HEK293 (cell line): ENCODE measurements at regions not wholly inside any gene's neighbourhood (a gene's known extent, or its start where the extent isn't known, plus 50 kb on each side); places are given as distances from the start of the nearest gene placed in this dataset.

Experiments
- RBAK ChIP-seq: fragments of 450-650 bp; formaldehyde crosslinking; IDR thresholded peaks from 2 replicates; pipeline ENCODE4 v1.5.1; 2016; ENCODE audit warnings: missing biosample characterization, missing genetic modification characterization
- ZNF324 ChIP-seq: fragments of 450-650 bp; formaldehyde crosslinking; IDR thresholded peaks from 2 replicates; pipeline ENCODE4 v1.5.1; 2016; ENCODE audit warnings: missing biosample characterization, missing genetic modification characterization
- ZNF335 ChIP-seq: fragments of 450-650 bp; formaldehyde crosslinking; conservative IDR thresholded peaks from 2 replicates; pipeline ENCODE4 v1.5.1; 2016; ENCODE audit warnings: missing biosample characterization, missing genetic modification characterization
- ZNF473 ChIP-seq: fragments of 450-650 bp; formaldehyde crosslinking; IDR thresholded peaks from 2 replicates; pipeline ENCODE4 v1.5.1; 2017; ENCODE audit warnings: missing biosample characterization, missing genetic modification characterization
- ZSCAN30 ChIP-seq: fragments of 450-650 bp; IDR thresholded peaks from 2 replicates; pipeline ENCODE4 v1.5.1; 2018; ENCODE audit warnings: missing biosample characterization, mild to moderate bottlenecking, missing genetic modification characterization, moderate library complexity
- TF ChIP-seq, protein P1 (sequence below): fragments of 450-650 bp; formaldehyde crosslinking; IDR thresholded peaks from 2 replicates; pipeline ENCODE4 v1.5.1; 2016; ENCODE audit warnings: missing biosample characterization, missing genetic modification characterization
- TF ChIP-seq, protein P2 (sequence below): fragments of 450-650 bp; formaldehyde crosslinking; IDR thresholded peaks from 2 replicates; pipeline ENCODE4 v1.5.1; 2016; ENCODE audit warnings: missing biosample characterization, missing genetic modification characterization, borderline replicate concordance
- TF ChIP-seq, protein P3 (sequence below): IDR thresholded peaks from 2 replicates; pipeline ENCODE4 v1.6.1; 2011; ENCODE audit warnings: mild to moderate bottlenecking, low read depth, low read length, borderline replicate concordance

DNA sequence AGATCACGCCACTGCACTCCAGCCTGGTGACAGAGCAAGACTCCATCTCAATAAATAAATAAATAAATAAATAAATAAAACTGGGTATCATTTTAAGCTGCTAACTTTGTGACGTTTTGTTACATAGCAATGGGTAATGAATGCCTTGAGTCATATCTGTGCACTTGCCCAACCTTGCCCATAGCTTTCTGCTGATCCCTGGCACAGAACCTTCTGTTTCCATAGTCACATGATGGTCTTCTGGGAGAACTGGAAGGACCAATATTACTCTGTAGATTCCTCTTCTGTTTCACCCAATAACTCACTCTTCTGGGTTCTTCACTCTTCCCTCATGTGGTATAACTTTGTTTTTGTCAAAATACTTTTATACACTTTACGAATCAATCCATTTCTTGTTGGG, 140.8 kb downstream of the SCARB1 start:
- TF ChIP-seq, protein P1, sequence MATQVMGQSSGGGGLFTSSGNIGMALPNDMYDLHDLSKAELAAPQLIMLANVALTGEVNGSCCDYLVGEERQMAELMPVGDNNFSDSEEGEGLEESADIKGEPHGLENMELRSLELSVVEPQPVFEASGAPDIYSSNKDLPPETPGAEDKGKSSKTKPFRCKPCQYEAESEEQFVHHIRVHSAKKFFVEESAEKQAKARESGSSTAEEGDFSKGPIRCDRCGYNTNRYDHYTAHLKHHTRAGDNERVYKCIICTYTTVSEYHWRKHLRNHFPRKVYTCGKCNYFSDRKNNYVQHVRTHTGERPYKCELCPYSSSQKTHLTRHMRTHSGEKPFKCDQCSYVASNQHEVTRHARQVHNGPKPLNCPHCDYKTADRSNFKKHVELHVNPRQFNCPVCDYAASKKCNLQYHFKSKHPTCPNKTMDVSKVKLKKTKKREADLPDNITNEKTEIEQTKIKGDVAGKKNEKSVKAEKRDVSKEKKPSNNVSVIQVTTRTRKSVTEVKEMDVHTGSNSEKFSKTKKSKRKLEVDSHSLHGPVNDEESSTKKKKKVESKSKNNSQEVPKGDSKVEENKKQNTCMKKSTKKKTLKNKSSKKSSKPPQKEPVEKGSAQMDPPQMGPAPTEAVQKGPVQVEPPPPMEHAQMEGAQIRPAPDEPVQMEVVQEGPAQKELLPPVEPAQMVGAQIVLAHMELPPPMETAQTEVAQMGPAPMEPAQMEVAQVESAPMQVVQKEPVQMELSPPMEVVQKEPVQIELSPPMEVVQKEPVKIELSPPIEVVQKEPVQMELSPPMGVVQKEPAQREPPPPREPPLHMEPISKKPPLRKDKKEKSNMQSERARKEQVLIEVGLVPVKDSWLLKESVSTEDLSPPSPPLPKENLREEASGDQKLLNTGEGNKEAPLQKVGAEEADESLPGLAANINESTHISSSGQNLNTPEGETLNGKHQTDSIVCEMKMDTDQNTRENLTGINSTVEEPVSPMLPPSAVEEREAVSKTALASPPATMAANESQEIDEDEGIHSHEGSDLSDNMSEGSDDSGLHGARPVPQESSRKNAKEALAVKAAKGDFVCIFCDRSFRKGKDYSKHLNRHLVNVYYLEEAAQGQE = no peak
- TF ChIP-seq ZNF324 (tag by site-specific recombination) (no peak), ZNF335 (tag by site-specific recombination) (no peak), ZNF473 (tag by site-specific recombination) (no peak), ZSCAN30 (no peak), RBAK (tag by site-specific recombination) (no peak)
- TF ChIP-seq, protein P2, sequence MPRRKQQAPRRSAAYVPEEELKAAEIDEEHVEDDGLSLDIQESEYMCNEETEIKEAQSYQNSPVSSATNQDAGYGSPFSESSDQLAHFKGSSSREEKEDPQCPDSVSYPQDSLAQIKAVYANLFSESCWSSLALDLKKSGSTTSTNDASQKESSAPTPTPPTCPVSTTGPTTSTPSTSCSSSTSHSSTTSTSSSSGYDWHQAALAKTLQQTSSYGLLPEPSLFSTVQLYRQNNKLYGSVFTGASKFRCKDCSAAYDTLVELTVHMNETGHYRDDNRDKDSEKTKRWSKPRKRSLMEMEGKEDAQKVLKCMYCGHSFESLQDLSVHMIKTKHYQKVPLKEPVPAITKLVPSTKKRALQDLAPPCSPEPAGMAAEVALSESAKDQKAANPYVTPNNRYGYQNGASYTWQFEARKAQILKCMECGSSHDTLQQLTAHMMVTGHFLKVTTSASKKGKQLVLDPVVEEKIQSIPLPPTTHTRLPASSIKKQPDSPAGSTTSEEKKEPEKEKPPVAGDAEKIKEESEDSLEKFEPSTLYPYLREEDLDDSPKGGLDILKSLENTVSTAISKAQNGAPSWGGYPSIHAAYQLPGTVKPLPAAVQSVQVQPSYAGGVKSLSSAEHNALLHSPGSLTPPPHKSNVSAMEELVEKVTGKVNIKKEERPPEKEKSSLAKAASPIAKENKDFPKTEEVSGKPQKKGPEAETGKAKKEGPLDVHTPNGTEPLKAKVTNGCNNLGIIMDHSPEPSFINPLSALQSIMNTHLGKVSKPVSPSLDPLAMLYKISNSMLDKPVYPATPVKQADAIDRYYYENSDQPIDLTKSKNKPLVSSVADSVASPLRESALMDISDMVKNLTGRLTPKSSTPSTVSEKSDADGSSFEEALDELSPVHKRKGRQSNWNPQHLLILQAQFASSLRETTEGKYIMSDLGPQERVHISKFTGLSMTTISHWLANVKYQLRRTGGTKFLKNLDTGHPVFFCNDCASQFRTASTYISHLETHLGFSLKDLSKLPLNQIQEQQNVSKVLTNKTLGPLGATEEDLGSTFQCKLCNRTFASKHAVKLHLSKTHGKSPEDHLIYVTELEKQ = no peak
- TF ChIP-seq, protein P3, sequence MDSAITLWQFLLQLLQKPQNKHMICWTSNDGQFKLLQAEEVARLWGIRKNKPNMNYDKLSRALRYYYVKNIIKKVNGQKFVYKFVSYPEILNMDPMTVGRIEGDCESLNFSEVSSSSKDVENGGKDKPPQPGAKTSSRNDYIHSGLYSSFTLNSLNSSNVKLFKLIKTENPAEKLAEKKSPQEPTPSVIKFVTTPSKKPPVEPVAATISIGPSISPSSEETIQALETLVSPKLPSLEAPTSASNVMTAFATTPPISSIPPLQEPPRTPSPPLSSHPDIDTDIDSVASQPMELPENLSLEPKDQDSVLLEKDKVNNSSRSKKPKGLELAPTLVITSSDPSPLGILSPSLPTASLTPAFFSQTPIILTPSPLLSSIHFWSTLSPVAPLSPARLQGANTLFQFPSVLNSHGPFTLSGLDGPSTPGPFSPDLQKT = no peak
